Stomach (tissue), 4 donors: ENCODE measurements at regions not wholly inside any gene's neighbourhood (a gene's known extent, or its start where the extent isn't known, plus 50 kb on each side); places are given as distances from the start of the nearest gene placed in this dataset.

ENCODE experiments used
- CTCF ChIP-seq, 7 experiments: fragments of 450-650 bp in 4 of 7; fragments of 200-600 bp in 3 of 7; sonication (generic) in 3 of 7; IDR thresholded peaks; one replicate each; pipeline ENCODE4 v1.5.1; 2016 to 2019; ENCODE audit warnings: antibody characterized with exemption in 7 of 7, control low read depth in 2 of 7, mild to moderate bottlenecking in 1 of 7
- EP300 ChIP-seq: sonication (generic); formaldehyde crosslinking; IDR thresholded peaks from one replicate; pipeline ENCODE4 v1.6.1; 2017; ENCODE audit warnings: antibody characterized with exemption
- POLR2A ChIP-seq, 4 donors: fragments of 450-650 bp; IDR thresholded peaks; one replicate each; pipeline ENCODE4 v1.6.1; 2016; ENCODE audit warnings: antibody characterized with exemption in 4 of 4, control low read depth in 2 of 4, mild to moderate bottlenecking in 1 of 4, moderate library complexity in 1 of 4
- POLR2AphosphoS5 ChIP-seq, 3 donors: sonication (generic); formaldehyde crosslinking; IDR thresholded peaks; one replicate each; pipeline ENCODE4 v1.6.1; 2016; ENCODE audit warnings: antibody characterized with exemption in 3 of 3

DNA sequence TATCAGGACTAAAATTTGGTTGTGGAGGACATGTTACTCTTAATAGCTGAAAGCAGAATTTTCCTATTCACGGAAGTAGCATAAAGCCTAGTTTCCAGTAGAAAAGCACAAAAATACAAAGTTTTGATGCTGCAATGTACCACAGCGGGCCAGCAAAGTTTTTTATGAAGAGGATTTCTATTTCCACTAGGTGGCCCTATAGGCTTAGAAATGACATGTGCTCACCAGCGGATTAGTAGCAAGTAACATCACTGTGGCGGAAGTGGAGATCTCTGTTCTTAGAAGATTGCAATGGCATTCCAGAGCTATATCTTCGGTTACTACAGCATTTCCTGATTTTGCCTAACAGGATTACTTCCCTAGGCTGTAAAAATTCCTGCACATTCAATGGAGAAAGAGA lies 1219.0 kb upstream of the EYS start:
- TF ChIP-seq POLR2AphosphoS5 (IDR thresholded peaks at IDR 0.05) (no peak), POLR2A (IDR thresholded peaks at IDR 0.05) (no peak), CTCF (IDR thresholded peaks at IDR 0.05) (no peak), EP300 (no peak)
